NCI-H1417 (cell line): ENCODE measurements at regions not wholly inside any gene's neighbourhood (a gene's known extent, or its start where the extent isn't known, plus 50 kb on each side); places are given as distances from the start of the nearest gene placed in this dataset.
"Not testable (repeated sequence)": the region's sequence is repeated elsewhere in the genome, so short reads cannot be mapped to it uniquely, and the experiment has no call there.

Experiments
- DNase-seq, 3 experiments: peaks; one replicate each; lab custom pipeline; 2025; lab: John Stamatoyannopoulos, UW

- DNase-seq, result no peak
These were observed 397.0 kb downstream of the GBE1 start for GRCh38 chr3:81364411-81364810.

DNA sequence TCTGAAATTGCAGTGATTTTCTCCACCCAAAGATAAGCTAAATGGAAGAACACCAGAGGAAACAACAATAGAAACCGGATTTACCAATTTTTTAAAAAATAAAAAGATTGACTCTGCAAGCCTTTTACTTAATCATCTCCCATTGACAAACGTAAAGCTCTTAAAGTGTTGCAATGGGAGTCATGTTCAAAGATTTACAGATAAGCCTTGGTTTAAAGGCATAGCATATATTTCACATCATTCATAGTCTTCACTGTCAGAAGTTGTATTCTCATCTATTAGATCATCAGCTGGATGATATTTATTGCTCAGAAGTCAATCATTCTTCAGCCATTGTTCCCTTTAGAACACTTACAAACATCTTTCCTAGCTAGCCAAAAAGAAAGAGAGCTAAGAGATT, 397.6 kb downstream of the GBE1 start:
- DNase-seq, result no peak

DNA sequence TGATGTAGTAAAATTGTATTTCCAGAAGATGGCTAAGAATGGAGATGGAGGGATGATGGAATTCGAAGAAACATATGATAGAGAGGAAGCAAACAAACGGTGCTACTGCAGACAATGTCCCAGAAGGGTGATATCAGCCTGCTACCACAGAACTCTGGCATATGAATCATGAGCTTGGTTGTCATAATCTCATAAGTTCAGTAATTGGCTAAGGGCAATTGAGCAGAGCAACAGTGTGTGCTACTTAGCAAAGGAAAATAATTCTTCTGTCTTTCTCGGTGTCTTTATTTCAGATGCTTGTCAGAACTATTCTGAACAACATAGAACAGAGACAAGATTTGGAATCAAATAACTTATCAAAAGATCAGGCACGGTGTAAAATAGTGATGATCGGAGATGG, 407.3 kb downstream of the GBE1 start:
- no peak for DNase-seq

DNA sequence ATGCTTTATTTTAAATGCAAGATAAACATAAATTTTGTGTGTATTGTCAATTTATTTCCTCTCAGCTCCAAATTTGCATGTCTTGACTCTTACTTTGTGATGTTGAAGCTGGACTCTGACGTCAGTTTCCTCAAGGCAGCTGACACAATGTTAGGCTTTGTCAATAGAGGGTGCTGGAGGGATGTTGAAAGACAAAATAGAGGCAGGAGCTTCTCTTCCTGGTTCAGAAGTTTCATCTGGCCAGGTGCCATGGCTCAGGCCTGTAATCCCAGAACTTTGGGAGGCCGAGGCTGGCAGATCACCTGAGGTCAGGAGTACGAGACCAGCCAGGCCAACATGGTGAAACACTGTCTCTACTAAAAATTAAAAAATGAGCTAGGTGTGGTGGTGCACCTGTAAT, 408.6 kb downstream of the GBE1 start:
- DNase-seq, result peak in 2 of 3 experiments; percentile 1 to 32

DNA sequence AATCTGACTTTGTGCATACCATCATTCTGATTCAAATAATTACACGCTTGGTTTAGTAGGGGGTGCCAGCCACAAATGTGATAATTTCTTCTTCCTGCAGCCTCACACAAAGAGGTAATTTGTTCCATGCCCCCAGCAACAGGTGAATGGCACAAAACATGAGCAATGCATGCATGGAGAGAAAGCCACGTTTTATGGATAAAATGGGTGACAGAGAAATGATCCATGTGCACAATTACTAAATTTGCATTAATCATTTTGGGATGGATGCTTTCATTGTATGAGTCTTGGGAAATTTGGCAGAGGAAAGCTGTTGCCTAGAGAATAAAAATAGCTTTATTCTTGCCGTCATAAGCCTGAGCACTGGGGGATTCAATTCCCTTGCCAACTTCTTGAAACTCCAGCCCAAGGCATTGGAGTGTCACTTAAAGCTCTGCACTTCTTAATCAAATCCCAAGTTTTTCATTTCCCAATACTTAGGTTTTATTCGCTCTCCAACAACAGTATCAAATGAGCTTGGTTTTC, 411.6 kb downstream of the GBE1 start:
- peak in 1 of 3 experiments; percentile 2 for DNase-seq

GRCh38 chr3:81339040-81339845, 422.2 kb downstream of the GBE1 start:
- DNase-seq, result peak in 1 of 3 experiments; percentile 44

GRCh38 chr3:81336470-81336869, 425.0 kb downstream of the GBE1 start:
- no peak for DNase-seq

DNA sequence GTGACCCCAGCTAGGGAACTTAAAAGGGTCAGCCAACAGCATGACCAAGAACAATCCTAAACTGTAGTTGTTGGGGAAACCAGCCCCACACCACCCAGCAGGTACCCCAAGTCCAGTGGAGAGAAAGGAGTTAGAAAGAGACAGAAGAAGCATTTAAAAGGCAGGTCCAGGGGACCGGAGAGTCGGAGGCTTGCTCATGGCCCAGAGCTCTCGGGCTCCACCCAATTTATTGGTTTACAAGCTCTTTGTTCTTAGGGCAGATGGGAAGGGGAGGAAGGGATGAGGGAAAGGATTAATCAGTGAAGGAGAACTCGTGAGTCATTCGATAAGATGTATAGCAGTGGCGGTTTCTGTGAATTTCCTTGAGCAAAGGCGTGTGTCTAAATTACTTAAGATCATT, 431.6 kb downstream of the GBE1 start:
- not testable (repeated sequence) for DNase-seq

- no peak for DNase-seq
These were observed 435.2 kb downstream of the GBE1 start for GRCh38 chr3:81326245-81326644.

DNA sequence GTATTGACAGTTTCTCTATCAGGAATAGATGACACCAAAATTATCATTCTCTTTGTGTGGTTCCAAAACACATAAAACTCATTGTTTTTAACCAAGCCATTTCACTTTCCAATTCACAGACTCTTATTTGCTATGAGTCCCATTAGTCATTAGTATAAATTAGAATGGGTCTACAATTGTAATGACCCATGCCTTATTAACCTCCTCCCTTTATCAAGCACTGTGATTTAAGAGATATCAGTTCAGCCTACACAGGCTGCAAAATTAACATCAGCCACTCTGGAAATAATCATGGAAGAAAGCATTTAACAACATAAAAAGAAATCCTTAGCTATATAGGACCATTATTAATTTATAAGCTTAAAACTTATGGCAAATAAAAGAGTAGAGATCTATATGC, 440.6 kb downstream of the GBE1 start:
- no peak for DNase-seq

GRCh38 chr3:81315030-81315429, 446.4 kb downstream of the GBE1 start:
- peak in 1 of 3 experiments; percentile 44 for DNase-seq

DNA sequence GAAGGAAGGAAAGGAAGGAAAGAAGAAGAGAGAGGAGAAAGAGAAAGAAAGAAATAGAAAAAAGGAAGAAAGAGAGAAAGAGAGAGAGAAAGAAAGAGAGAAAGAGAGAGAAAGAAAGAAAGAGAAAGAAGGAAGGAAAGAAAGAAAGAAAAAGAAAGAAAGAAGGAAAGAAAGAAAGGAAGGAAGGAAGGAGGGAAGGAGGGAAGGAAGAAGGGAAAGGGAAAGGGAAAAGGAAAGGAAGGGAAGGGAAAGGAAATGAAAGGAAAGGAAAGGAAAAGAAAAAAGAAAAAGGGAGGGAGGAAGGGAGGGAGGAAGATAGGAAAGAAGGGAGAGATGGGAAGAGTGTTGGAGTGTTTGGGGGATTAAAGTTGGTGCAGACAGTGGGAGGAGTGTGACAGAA, 450.1 kb downstream of the GBE1 start:
- no peak for DNase-seq

- DNase-seq, result no peak
These were observed 453.1 kb downstream of the GBE1 start for GRCh38 chr3:81308306-81308705.

GRCh38 chr3:81307221-81307620, 454.2 kb downstream of the GBE1 start:
- peak in 1 of 3 experiments; percentile 2 for DNase-seq

DNA sequence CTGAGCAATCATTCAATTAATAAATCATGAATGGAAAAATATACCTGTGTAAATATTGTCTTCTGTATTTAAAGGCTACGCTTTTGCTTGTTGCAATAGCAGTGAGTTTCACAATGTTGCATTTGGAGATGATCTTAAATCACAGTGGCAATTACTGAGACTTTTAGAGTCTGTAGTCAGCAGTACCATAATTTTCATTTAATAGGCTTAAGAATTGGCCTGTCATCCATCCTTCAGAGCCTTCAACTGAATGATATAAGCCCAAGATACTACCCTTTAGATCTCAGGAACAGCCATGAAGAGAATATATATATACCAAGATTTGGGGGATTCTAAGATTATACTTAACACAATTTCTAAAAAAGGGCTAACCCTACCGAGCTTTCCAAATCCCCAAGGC, 458.1 kb downstream of the GBE1 start:
- DNase-seq, result peak in 1 of 3 experiments; percentile 28

DNA sequence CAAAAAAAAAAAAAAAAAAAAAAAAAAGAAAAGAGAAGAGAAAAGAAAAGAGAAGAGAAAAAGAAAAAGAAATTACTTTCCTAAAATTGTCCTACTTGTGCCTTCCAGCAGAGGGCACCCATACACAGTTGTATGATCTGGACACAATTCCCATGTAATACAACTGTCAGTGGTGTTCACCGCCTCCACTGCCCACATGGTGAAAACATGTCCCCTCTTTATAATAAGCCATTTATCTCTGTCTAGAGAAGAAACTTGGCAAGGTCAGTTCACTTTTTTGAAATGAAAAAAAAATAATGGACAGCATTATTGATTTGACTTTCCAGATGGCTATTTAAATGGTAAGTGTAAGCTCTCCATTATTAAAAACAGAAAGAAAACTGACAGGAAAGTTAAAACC, 459.4 kb downstream of the GBE1 start:
- peak; percentile 14 to 71 (median 26) for DNase-seq

- no peak for DNase-seq
These were observed 460.2 kb downstream of the GBE1 start for GRCh38 chr3:81301230-81301629.

DNA sequence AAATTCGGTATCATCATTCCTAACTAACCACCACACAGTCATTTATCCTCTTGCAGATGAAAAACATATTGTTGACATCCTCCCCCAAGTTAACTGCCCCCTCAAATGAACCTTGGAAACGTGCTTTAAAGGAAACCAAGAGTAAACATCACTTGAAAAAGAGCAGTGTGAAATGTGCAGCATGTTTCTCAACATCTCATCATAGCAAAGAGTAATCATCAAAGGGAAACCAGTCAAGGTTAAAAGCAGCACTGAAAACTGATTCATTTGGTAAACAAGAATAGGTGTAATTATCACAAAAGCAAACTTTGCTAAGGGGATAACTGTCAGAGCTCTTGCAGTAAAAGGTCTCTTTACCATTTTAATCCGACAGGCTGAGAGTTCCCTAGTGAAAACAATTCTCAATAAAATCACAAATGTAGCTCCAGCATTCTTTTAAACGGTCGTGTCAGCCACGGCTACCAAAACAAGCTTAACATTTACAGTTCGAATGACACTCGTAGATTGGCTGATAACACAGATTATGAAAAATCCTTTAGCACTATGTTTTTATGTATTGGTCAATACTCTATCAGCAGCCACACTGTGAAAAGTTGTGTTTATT, 461.0 kb downstream of the GBE1 start:
- peak in 2 of 3 experiments; percentile 34 to 71 for DNase-seq

- DNase-seq, result no peak
These were observed 462.0 kb downstream of the GBE1 start for GRCh38 chr3:81299481-81299880.

GRCh38 chr3:81295906-81296577, 465.4 kb downstream of the GBE1 start:
- no peak for DNase-seq

GRCh38 chr3:81293156-81293555, 468.3 kb downstream of the GBE1 start:
- DNase-seq, result no peak

DNA sequence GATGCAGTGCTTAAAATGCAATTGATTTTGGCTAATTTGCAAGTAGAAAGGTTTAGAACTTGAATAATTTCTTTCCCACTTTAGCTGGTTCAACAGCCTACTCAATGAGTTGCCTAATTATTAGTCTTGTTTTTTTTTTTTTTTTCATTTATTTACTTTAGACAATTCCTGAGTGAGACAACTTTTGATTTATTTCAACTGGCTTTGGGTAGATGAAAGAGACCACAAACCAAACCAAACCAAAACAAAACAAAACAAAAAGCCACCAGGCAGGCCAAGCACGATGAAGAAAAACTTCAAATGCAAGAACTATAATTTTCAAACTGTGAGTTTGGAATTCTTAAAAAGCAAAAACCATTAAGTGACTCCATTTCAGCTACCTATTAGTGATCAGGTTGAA, 469.9 kb downstream of the GBE1 start:
- DNase-seq, result peak in 1 of 3 experiments; percentile 1

DNA sequence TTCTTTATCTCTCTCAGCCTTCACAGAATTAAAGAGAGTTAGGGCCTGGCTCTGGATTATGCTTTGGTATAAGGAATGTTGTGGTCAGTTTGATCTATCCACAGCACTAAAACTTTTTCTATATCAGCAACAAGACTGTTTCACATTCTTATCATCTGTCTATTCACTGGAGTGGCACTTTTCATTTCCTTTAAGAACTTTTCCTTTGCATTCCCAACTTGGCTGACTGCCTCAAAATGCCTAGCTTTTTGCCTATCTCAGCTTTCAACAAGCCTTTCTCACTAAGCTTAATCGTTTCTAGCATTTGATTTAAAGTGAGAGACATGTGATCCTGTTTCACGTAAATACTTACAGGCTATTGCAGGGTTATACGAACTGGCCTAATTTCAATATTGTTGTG, 471.8 kb downstream of the GBE1 start:
- no peak for DNase-seq
